ENCODE measurements at regions not wholly inside any gene's neighbourhood (a gene's known extent, or its start where the extent isn't known, plus 50 kb on each side); places are given as distances from the start of the nearest gene placed in this dataset.

DNA sequence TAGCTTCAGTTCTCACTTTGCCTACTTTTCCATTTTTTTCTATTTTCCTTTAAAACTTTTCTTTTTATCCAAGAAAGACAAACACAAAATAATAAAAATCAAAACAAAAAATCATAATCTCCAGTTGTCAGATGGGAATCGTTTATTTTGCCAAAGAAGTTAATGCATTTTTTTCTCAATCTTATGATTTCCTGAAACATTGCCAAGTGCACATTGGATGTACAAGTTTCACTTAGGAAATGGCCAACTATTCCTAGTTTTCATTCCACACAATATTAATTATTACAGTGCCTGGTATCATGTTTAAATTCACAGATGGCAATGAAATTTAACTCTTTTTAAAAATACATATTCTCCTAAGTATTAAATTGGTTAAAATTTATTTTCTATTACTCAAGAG, 1050.5 kb downstream of the TTLL7 start:
- Histone ChIP-seq H3K27ac (no peak overlapping the region), H3K4me3 (no peak overlapping the region), H3K27me3 (no peaks in the 10 kb centered on the region), H3K36me3 (no peaks in the 10 kb centered on the region), H3K4me1 (no peaks in the 10 kb centered on the region), H3K9me3 (no peaks in the 10 kb centered on the region)
- no peak for ATAC-seq
- intact Hi-C loops (cut with DNase I; ENCODE audit: low total_unique reads) = no loop called here
- no peak for TF ChIP-seq POLR2A (IDR thresholded peaks at IDR 0.05)
- TF ChIP-seq, protein P1, sequence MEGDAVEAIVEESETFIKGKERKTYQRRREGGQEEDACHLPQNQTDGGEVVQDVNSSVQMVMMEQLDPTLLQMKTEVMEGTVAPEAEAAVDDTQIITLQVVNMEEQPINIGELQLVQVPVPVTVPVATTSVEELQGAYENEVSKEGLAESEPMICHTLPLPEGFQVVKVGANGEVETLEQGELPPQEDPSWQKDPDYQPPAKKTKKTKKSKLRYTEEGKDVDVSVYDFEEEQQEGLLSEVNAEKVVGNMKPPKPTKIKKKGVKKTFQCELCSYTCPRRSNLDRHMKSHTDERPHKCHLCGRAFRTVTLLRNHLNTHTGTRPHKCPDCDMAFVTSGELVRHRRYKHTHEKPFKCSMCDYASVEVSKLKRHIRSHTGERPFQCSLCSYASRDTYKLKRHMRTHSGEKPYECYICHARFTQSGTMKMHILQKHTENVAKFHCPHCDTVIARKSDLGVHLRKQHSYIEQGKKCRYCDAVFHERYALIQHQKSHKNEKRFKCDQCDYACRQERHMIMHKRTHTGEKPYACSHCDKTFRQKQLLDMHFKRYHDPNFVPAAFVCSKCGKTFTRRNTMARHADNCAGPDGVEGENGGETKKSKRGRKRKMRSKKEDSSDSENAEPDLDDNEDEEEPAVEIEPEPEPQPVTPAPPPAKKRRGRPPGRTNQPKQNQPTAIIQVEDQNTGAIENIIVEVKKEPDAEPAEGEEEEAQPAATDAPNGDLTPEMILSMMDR (IDR thresholded peaks at IDR 0.05 in 4 of 5, conservative IDR thresholded peaks at IDR 0.05 in 1 of 5) = no peak
- no peak for DNase-seq
- in situ Hi-C loops (cut with MboI; ENCODE audit: low sequenced_read_pairs in 4 of 4) = no loop called here

DNA sequence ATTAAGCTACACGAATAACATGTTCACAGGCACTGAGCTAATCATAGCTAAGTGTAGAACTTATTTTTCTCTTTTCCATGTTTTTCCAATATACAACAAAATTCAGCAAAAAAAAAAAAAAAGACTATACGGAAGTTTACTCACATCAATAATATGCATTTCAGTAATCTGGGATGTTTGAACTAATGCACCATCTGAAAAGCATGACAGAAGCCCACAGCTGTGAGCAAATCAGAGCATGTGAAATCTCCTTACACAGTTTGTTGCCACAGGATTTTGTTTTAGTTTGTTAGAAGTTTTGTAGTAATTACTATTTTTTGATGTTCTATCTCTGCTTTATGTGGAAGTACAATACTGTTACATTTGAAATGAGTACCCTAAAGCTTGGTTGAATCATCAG, 1051.7 kb downstream of the TTLL7 start:
- no peak for TF ChIP-seq POLR2A (IDR thresholded peaks at IDR 0.05)
- TF ChIP-seq, protein P1 (IDR thresholded peaks at IDR 0.05 in 4 of 5, conservative IDR thresholded peaks at IDR 0.05 in 1 of 5) = no peak
- intact Hi-C loops (cut with DNase I; ENCODE audit: low total_unique reads) = no loop called here
- no peak overlapping the region for H3K4me3 ChIP-seq
- ATAC-seq (no peak), DNase-seq (no peak)
- H3K36me3 ChIP-seq = no peaks in the 10 kb centered on the region
- H3K27ac ChIP-seq = no peak overlapping the region
- H3K27me3 ChIP-seq = no peaks in the 10 kb centered on the region
- no peaks in the 10 kb centered on the region for H3K9me3 ChIP-seq
- in situ Hi-C loops (cut with MboI; ENCODE audit: low sequenced_read_pairs in 4 of 4) = no loop called here
- no peaks in the 10 kb centered on the region for H3K4me1 ChIP-seq

DNA sequence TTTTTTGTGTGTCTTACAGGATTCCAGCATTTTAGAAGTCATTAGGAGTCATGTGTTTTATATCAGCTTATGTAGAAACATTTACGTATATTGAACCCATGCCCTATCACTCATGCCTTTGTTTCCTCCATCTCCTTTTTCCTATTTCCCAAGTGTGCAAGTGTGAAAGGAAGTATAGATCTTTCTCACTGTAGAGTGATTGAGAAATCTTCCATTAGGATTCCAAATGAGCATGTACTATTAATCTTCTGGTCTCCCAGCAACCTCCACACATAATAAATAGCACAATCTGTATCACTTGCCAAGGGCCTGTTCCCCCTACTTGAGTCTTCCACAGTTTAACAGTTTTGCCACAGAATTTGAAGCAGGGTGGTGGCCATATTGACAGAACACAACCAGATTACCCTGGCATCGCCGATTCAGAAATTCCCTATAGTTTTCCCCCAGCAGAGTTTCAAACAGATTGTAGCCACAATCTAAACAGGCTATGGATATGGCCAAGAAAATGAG, 1052.8 kb downstream of the TTLL7 start:
- intact Hi-C loops (cut with DNase I; ENCODE audit: low total_unique reads) = no loop called here
- H3K4me1 ChIP-seq = no peaks in the 10 kb centered on the region
- H3K36me3 ChIP-seq = no peaks in the 10 kb centered on the region
- TF ChIP-seq, protein P1 (IDR thresholded peaks at IDR 0.05 in 4 of 5, conservative IDR thresholded peaks at IDR 0.05 in 1 of 5) = no peak
- TF ChIP-seq POLR2A (IDR thresholded peaks at IDR 0.05) = no peak
- H3K4me3 ChIP-seq = no peak overlapping the region
- no peaks in the 10 kb centered on the region for H3K9me3 ChIP-seq
- DNase-seq = no peak
- in situ Hi-C loops (cut with MboI; ENCODE audit: low sequenced_read_pairs in 4 of 4) = no loop called here
- no peak for ATAC-seq
- no peaks in the 10 kb centered on the region for H3K27me3 ChIP-seq
- H3K27ac ChIP-seq = no peak overlapping the region

DNA sequence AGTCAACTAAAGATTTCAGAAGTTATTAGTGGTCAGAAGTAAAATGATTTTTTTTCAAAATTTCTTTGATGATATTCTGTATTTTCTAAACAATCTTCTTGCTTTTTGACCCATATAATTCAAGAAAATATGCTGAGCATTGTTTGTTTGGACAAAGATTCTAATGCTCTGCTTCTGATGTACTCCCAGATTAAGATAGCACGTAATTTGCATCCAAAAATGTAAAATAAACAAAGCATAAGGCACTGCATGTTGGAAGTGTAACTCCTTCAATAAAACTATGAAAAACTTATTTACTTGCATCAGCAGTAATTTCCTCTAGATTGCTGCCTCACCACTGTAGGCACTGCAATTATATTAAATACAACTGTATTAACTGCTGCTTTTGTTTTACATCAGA, 1054.1 kb downstream of the TTLL7 start:
- no peak for DNase-seq
- ATAC-seq = no peak
- H3K4me3 ChIP-seq = no peak overlapping the region

More for the DNA sequence above, 1054.1 kb downstream of the TTLL7 start:
- Histone ChIP-seq H3K9me3 (no peaks in the 10 kb centered on the region), H3K36me3 (no peaks in the 10 kb centered on the region), H3K27ac (no peak overlapping the region), H3K27me3 (no peaks in the 10 kb centered on the region), H3K4me1 (no peaks in the 10 kb centered on the region)
- TF ChIP-seq POLR2A (IDR thresholded peaks at IDR 0.05) = no peak
- TF ChIP-seq, protein P1 (IDR thresholded peaks at IDR 0.05 in 4 of 5, conservative IDR thresholded peaks at IDR 0.05 in 1 of 5) = no peak
- in situ Hi-C loops (cut with MboI; ENCODE audit: low sequenced_read_pairs in 4 of 4) (no loop called here), intact Hi-C loops (cut with DNase I; ENCODE audit: low total_unique reads) (no loop called here)

Measured in gastrocnemius medialis (tissue), 4 donors.